Hepatic stellate cell (primary cell): ENCODE measurements at regions not wholly inside any gene's neighbourhood (a gene's known extent, or its start where the extent isn't known, plus 50 kb on each side); places are given as distances from the start of the nearest gene placed in this dataset.

ENCODE experiments used
- DNase-seq: peaks from one replicate; pipeline ENCODE4 v3.0.0; 2011; ENCODE audit warnings: low spot score

- no peak for DNase-seq
These were observed 354.6 kb upstream of the C1orf87 start for GRCh38 chr1:60428127-60428526.

DNA sequence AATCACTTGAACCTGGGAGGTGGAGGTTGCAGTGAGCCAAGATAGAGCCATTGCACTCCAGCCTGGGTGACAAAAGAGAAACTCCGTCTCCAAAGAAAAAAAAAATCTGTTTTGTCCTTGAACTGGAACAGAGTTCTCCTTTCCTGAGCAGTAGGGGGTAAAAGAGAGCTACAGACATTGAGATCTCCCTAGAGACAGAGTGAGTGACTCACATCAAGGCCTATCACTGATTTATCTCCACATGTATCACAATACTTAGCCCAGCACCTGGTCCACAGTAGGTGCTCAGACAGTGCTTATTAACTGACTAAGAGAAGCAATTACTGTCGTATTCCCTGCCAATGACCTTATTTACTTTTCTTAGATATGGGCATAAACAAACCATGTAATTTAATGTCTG is 354.1 kb upstream of the C1orf87 start:
- DNase-seq = no peak

GRCh38 chr1:60427194-60427593 is 353.6 kb upstream of the C1orf87 start:
- DNase-seq = no peak

GRCh38 chr1:60425528-60425927 is 352.0 kb upstream of the C1orf87 start:
- DNase-seq = no peak

DNA sequence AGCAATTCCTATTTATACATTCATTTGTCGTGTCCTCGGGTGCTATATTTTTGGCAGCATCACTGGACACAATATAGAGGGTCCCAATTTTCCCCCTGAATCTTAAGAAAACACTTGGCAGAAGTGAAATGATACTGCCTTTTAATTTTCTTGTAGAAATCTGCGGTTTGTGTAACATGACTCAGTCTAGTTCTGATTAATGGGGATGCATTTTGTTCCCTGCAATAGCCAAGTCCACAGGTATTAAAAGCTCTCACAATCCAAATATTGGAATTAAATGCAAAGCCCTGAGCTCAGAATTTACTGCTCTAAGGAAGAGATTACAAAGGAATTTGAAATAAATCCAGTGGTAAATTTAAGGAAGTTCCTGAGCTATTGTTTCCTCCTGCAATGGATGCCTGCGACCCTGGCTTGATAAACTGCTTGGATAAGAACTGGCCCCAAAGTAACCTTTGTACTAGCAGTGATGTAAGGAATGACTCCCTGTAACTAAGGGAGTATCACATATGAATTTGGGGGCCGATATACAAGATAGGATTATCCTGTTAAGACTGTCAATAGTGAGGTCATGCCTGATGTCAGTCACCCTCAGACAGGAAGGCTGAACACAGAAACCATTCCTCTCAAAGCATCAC is 349.7 kb upstream of the C1orf87 start:
- DNase-seq = no peak

DNA sequence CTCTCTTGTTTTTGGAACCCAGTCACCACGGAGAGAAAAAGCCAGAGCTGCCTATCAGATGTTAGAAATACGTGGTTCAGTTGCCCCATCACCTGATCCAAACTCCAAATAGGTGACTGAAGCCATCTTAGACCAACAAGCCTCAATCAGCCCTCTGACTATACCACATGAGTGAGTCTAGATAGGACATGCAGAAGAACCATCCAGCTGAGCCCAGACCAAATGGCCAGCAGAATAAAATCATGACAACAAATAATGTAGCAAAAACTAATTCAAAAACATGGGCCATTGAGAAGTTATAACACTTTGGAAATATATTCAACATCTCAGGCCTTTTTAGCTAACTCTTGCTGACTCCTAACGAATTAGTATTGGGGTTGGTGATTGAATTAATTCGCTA is 348.4 kb upstream of the C1orf87 start:
- DNase-seq = no peak

- no peak for DNase-seq
These were observed 345.5 kb upstream of the C1orf87 start for GRCh38 chr1:60419023-60419422.

GRCh38 chr1:60415696-60416095 is 342.1 kb upstream of the C1orf87 start:
- DNase-seq = no peak

DNA sequence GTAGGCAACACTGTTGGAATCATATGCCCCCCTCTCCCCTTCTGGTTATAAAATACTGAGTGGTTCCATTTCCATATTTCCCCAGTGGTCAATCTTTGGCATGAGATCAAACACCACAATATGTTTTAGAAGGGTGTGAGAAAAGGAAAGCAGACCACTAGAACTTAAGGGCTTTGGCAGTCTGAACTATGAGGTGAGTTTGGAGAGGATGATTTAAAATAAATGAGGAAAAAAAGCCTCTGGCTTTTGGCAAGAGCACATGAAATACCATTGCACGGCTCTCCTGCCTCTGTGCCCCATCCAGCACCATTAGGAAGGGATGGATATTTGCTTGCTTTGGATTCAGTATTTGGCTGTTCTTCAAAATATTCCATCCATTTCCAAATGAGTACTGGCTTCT is 339.5 kb upstream of the C1orf87 start:
- DNase-seq = no peak

- no peak for DNase-seq
These were observed 338.0 kb upstream of the C1orf87 start for GRCh38 chr1:60411591-60411990.

DNA sequence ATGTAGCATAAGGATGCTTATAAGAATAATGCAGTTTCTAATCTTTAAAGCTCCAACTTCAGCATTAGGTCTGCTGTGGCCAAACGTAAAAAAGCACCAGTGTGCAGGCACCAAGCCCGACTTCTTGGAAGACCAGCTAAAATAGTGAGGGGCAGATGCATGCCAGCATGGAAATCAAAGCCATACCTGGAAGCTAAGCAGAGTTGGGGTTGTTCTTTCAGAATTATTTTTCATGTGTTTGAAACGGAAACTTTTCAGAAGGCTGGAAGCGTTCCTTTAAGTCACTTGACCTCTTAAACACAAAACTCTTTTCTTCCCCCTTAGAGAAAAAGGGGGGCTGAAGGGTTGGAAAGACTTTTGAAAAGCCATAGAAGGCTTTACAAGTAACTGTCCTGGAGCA is 329.2 kb upstream of the C1orf87 start:
- DNase-seq = no peak

DNA sequence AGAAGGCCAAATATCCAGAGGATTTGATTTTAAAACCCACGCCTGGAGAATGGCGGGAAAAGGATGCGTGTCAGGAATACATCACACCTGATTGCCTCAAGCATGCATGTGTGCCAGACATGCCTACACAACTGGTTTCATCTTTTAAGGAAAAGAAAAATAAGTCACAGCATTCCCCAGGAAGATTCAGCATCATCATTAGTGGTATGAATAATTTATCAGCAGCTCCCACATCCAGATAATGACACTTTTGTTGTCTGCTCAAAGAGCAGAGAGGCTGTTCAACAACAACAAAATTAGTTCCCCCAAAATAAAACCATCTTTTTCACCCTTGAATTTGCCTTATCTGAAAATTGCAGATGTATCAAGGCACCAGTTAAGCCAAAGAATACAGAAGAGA is 328.6 kb upstream of the C1orf87 start:
- DNase-seq = no peak

DNA sequence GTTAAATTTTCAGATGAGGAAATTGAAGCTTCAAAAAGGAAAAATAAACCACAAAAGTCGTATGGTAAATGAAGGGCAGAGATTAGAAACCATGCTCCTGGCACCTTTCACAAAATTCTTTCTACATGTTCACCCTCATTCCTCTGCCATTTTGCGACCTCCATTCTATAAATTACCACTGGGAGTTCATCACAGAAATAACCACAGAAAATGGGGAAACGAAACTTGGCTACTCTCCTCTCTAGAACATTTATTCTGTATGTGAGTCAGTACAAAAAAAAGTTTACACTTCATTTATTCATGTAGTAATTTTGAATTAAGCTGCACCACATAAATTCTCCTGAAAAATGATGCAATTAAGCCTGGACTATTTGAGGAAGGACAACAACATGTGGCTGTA is 320.9 kb upstream of the C1orf87 start:
- no peak for DNase-seq

DNA sequence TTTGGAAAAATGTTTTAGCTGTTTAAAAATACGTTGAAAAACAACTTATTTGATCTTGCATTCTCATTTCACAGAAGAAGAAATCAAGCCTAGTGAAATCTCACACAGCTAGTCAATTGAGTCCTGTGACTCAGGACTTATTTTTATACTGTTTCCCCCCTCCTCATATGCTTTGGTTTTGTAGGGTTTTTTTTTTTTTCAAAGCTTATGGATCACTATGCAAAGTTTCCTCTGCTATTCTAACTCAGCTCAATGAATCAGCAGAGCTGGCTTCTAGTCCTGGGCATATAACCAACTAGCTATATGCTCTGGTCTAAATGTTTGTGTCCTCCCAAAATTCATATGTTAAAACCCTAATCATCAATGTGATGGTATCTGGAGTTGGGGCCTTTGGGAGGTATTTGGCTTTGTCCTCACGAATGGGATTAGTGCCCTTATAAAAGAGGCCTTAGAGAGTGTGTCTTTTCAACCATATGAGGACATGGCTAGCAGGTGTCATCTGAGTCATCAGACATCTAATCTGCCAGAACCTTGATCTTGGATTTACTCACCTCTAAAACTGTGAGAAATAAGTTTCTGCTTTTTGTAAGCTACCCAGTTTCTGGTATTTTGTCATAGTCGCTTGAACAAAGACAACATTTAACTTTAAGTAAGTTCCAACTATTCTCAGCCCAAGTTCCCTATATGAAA is 317.2 kb upstream of the C1orf87 start:
- no peak for DNase-seq

DNA sequence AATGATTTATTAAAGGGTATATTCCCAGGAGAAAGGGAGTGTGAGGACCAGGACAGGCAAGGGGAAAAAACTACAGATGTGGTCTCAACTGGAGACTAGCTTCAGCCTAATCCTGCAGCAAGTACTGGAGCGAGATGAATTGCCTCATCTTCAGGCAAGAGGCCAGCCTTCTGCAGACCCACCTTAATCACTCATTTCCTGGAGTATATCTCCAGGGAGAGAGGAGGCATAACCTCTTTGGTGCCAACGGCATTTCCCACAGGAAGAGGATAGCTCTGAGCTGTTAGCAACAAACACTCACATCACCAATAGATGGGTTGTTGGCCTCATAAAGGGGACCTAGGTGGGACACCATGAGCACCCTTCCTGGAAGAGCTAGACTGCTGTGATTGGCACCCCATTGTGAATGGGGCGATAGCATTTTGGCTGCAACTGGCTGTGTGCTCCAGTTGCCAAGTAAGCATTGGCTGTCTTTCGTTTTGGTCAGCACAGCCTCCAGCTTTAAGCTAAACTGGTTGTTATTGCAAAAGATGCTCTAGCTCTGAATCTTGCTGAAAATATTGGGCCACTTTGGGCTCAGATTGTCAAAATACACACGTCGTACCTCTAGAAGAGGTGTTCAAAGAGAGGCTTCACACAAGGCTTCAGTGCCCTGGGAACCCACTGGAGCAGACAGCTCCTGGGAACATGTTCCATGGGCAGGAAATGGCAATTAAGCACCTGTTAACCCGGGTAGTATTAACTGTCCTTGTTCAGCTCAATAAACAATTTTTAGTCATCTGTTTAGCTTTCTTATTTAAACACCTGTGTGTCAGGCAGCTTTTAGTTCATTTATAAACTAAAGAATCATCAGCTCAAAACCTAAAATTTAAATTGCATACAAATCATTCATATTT is 314.8 kb upstream of the C1orf87 start:
- DNase-seq = no peak

GRCh38 chr1:60387175-60387574 is 313.6 kb upstream of the C1orf87 start:
- no peak for DNase-seq

DNA sequence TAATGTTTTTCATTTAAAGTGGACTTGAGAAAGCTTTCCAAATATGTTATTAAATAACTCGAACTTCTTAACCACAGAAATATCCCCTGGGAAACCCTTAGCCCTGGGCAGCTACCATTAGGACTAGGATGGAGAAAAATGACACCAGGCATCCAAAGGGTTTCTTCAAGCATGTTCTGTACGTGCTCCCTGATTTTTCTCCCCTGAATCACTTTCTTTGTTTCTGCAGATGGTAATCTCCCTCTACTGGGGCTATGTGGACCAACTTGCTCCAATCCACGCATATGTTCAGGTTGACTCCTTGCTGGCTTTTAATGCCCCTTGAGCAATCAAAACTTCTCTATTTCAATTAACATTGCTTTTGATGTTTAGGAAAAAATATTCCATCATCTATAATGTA is 312.7 kb upstream of the C1orf87 start:
- DNase-seq = no peak

- no peak for DNase-seq
These were observed 302.6 kb upstream of the C1orf87 start for GRCh38 chr1:60376196-60376595.

DNA sequence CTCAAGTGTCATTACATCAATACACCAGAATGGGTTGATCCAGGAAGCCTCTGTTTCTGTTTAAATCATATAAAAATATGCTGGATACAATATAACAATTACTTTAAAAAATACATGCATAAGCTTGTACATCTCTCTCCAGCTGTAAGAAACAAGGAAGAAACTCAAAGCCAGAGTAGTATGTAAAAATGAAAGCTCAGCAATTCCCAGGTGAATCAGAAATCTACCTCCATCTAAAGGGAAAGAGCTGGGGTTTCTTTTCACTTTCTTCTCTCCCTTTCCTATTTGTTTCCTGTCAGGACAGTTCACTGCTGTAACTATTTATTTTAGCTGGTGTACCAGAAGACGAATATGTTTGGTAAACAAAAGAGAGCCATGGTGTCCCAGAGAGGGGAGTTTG is 301.0 kb upstream of the C1orf87 start:
- DNase-seq = no peak

DNA sequence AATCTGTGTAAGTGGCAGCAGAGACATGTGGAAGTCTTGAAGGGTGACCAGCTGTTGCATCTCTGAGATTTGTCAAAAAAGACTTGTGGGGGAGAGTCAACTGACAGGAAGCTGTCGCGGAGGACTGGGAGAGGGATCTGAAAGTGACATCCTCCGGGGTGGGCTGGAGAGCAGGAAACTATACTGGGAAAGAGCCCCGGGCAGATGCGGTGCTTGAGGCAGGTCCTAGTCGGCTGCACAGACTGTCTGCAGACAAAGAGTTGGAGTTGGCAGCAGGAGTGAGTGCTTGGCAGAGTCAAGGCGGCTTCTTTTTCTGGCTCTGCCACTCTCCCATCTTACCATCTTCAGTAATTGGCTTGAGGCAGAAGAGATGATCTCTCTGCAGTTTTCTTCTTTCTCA is 294.0 kb upstream of the C1orf87 start:
- no peak for DNase-seq

DNA sequence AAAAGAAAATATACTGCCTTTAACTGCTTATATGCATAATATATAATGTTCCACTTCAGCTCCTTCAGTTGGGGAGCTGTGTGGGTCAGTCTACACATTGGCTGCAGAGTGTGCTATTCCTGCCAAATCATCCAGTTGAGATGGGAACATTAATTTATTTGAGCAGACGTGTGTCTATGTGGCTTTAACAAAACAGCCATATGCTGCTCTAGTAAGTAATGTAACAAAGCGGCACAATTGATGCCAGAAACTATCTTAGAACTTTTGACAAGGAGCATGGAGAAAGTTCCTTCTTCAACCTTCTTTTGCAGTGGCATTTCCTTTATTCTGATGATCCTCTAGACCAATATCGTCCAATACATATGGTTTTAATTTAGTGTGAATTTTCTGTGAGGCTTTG is 285.9 kb upstream of the C1orf87 start:
- DNase-seq = no peak

GRCh38 chr1:60350531-60350930 is 277.0 kb upstream of the C1orf87 start:
- no peak for DNase-seq

DNA sequence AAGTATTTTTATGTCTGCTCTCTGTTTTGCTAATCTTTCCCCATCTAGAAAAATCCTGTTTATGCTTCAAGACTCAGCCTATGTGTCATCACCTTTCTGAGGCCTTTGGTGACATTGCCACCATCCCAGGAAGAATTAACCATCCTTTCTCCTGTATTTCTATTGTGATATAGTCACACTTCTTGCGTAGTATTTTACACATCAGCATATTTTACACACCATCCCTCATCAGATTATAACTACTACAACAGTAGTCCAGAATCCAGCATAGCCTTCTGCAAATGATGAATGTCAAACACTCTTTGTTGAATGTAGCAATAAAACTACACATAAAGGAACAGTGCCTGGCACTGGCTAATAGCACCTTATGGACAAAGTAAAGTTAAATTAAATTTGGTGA is 275.3 kb upstream of the C1orf87 start:
- no peak for DNase-seq
